Skeletal muscle cell (primary cell): ENCODE measurements at regions not wholly inside any gene's neighbourhood (a gene's known extent, or its start where the extent isn't known, plus 50 kb on each side); places are given as distances from the start of the nearest gene placed in this dataset.
"Not testable (repeated sequence)": the region's sequence is repeated elsewhere in the genome, so short reads cannot be mapped to it uniquely, and the experiment has no call there.

Experiments used
- DNase-seq: peaks from one replicate; pipeline ENCODE4 v3.0.0-alpha.2; 2010; ENCODE audit warnings: low read depth
- H3K4me3 ChIP-seq: 2 replicates; pipeline ENCODE4 v1.5.1; 2011; ENCODE audit warnings: low read depth, mild to moderate bottlenecking, control low read depth, low read length, moderate library complexity

DNA sequence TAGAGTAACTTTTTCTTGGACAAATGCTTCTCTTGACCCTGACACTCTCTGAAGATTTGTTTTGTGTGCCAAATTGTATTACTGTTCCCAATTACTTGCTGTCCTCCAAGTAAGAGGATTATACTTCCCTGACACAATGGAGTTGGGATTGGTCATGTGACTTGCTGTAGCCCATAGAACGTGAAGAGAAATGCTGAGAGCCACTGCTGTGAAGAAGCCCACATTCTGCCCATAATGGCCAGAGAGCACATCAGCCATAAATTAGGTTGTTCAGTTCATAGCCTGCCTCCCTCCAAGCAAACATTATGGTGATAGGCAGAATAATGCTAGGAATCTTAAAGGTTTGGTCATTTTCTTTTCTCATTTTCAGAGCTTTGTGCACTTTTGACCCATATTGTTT is 198.9 kb downstream of the SPATA31A1 start:
- H3K4me3 ChIP-seq, DNase-seq: not testable (repeated sequence)

DNA sequence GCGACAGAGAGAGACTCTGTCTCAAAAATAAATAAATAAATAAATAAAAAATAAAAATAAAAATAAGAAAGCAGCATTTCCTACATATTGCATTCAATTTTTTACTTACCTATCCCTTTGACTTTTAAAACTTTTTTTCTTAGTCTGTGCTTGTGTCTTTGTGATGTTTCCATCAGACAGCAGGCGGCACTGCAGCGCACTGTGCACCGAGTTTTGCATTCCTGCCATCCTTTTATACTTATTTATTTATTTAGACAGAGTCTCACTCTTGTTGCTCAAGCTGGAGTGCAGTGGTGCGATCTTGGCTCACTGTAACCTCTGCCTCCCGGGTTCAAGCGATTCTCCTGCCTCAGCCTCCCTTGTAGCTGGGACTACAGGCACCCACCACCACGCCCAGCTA is 203.9 kb downstream of the SPATA31A1 start:
- H3K4me3 ChIP-seq, DNase-seq: not testable (repeated sequence)

DNA sequence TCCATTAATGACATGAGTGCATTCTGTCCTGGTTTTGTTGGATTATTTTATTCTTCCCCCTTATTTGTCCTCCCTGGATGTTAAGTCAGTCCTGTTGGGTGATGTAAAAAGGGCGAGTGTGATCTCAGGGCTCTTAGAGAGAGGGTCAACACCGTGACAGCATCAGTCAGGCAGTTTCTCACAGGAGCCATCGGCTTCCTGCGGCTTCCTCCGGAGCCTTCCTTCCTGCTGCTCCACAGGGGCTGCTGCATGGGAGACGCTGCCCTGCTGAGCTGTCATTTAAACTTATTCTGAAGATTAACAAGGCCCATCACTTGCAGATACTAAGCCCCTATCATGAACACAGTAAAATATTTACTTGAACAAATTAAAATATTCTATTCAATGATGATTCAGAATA is 211.3 kb downstream of the SPATA31A1 start:
- not testable (repeated sequence) for DNase-seq, H3K4me3 ChIP-seq

DNA sequence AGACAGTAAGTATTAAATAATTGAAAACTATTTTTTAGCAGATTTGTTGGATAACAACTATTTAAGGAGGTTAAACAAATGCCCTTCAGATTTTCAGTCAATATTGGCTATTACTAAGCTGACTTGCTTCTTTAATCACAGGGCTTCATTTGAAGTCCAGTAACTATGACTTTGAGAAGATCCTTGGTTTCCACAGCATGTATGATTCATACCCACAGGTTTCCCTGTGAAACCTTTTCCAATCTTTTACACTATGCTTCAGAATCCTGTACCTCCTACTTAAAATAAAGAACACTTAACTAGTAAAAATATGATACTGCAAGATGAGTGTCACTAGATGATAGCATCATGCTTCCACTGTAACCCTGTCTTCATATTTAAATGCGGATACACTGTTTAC is 211.9 kb downstream of the SPATA31A1 start:
- not testable (repeated sequence) for DNase-seq, H3K4me3 ChIP-seq

DNA sequence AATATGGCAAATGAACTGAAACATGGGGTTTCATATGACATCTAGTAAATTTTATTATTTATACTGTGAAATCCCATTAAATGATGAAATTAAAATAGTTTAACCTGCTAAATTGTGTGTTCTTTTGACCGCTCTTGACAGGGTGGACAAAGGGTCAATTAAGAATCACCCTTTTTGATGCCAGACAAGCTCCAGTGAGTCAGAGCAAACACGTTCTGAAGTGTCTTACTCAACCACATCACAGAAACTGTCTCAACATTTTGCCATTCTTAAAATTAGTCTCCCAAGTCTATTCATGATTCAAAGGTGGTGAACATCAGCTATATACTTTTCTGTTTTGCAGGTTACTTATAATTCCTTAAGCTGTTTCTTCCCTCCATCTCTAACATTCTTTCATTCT is 213.4 kb downstream of the SPATA31A1 start:
- H3K4me3 ChIP-seq, DNase-seq: not testable (repeated sequence)

DNA sequence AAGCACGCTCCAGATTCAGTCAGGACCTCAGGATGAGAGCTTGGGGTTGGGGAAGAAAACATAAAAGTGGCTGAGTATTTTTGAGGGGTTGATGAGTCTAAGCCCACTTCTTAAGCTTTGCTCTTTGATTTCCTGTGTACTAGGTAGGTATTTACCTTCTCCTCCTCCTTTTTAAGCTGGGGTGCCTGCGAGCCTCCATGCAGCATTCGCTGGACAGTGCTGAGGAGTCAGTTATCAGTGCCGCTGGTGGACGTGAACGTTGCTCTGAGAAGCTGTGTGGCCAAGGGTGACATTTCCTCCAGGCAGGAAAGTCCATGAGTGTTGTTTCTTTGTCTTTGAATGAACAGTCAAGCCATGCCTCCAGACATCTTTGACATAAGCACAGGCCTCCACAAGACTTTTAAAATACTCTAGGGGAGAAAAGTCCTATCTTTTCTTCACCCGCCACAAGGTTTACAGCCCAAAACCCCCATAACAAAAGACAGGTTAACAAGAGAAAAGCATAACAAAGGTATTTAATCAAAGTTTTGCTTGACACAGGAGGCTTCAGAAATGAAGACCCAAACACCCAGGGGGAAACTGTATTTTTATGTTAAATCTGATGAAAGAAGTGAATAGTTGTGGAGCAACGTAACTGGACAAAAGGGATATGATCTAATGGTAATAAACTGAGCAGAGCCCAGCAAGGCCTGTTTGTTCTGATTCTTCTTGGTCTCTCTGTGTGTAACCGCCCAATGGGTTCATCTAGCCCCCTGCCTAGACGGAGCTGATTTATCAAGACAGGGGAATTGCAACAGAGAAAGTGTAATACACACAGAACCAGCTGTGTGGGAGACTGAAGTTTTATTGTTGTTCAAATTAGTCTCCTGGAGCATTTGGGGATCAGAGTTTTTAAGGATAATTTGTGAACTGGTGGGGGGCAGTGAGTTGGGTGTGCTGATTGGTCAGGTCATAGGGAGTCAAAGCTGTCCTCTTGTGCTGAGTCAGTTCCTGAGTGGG is 217.9 kb downstream of the SPATA31A1 start:
- peak; percentile 6 for DNase-seq

DNA sequence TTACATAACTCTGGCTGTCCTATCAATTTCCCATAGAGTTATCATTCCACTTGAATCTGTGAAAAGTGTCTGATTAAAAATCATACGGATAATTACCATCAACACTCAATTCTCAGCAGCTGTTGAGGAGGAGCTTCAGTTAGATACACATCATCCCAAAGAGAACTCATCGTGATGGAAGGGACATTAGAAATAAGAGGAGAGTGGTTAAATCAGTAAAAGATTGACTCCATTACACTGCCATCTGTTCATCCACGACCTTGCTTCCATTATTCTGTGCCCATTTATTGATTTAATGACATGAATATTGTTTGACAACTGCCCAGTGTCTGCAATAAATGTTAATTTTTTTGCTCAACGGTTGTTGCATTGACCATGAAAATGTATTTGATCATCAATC is 223.5 kb downstream of the SPATA31A1 start:
- DNase-seq, H3K4me3 ChIP-seq: not testable (repeated sequence)

More for the DNA sequence above, 217.9 kb downstream of the SPATA31A1 start:
- H3K4me3 ChIP-seq: not testable (repeated sequence)

DNA sequence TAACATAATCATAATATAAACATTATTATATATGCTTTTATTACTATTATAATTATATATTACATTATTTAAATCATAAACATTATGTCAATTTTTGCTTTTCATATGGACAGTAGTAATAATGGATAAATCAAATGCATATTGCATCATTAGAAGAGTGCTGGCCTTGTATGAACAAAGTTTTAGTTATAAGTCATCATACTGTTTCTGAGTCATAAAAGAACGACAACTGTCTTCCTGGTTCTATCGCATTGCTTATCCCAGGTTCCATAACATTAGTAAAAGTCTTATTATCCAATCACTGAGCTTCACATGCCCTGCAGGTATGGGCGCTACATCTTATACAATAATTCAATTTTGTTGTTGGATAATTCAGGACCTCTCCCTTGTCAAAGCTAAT is 225.8 kb downstream of the SPATA31A1 start:
- H3K4me3 ChIP-seq, DNase-seq: not testable (repeated sequence)

DNA sequence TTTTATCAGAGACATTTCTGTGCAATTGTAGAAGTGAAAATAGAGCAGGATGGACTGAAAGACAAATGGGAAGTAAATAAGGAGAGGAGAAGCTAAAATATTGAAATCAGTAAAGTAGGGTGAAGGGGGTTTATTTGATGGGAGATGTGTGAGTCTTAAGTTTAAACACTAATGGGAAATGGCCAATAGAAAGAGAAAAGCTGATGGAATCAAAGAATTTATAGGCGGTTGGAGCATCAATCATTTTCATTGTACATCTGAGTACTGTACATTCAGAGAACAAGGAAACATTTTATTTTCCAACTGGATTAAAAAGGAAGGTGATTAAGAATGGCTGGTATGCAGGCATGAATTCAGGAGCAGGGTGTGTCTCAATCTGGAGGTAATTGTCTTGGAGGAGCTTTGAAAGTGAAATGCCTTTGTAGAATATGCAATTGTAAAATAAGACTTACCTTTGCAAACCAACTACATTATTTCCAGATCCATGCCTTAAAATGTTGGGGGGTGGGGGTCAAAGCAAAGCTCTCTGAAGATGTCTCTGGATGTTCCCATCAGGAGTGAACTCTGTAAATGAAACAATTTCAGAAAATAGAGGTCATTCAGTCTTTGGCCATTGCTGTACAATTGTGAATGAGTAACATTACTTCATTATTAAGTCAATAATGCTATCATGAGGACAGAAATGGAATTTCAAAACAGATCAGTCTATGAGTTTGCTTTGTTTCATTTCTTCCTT is 227.4 kb downstream of the SPATA31A1 start:
- DNase-seq, H3K4me3 ChIP-seq: not testable (repeated sequence)

DNA sequence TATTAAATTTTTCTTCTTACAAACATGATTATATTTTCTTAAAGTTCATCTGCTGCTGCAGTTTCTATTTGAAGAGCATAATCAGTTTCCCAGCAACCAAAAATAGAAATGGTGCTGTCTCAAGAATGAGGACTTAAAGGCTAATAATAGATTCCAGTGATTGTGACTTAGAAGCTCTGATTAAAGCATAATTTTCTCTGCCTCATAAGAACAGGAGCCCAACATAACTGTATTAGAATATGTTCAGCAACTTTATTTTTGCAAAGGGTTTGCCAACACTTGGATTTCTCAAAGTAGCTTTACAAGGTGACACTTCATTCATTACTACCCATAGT is 227.9 kb downstream of the SPATA31A1 start:
- H3K4me3 ChIP-seq, DNase-seq: not testable (repeated sequence)

DNA sequence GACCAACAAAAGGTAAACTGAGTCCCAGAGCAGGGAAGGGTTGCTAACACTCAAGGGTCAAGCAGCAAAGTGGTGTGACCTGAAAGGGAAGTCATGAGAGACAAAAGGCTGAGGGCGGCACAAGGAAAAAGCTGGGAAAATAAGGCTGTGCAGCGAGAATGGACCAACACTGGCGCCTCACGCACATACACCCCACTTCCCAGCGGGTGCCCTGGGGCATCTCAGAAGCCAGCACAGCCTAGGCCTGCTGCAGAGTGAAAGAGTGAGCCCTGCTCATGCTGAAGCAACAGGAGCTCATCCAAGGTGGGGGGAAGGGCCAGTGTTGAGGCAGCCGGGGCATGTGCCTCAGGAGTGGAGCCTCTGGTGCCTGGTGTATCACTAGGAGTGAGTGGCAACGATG is 229.8 kb downstream of the SPATA31A1 start:
- H3K4me3 ChIP-seq, DNase-seq: not testable (repeated sequence)

DNA sequence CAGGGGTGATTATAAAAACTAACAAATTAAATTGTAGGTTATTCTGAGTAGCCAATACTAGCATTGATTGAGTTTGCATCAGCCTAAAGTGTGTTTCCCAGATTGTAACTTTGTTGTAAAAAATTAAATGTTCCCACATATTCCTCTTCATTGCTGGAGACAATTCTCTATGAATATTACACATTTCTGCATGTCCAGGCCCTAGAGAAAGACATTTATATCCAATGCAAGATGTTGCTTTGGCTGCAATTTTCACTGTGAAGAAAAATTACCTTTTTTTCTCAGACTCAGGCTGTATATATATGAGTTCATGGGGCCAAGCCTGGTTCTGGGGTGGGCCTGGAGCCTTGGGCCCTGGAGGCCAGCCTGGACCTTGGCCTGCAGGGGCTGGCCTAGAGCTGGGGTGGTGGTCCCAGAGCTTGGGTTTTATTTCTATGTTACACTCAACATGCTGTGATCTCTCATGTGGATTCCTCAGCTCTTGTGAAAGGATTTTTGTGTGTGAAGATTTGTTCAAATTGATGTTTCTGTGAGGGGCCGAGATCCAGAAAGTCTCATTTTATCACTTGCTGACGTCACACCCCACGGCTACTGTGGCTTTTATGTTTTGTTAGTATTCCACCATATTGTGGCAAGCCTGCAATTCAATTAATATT is 232.5 kb downstream of the SPATA31A1 start:
- DNase-seq: no peak
- no peak overlapping the region for H3K4me3 ChIP-seq

DNA sequence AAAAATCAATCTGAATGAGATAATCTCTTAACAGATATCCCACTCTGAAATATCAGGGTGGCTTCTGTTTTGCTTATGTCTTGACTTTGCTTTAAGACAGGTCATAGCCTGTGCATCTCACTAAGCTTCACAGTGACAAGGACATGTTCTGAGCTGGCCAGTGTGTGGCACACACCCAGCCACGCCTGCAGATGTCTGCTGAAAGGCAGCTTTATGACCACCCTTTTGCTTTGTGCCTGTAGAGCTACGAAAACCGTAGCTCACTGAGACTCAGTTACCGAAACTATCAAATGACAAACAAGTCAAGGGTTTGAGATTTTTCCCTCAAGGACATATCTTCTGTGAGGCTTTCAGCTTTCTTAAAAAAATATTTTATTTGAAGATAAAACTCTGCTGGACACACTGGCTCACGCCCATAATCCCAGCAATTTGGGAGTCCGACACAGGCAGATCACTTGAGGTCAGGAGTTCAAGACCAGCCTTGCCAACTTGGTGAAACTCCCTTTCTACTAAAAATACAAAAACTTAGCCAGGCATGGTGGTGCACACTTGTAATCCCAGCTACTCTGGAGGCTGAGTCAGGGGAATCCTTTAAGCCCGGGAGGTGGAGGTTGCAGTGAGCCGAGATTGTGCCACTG is 233.2 kb downstream of the SPATA31A1 start:
- DNase-seq: no peak
- no peak overlapping the region for H3K4me3 ChIP-seq

DNA sequence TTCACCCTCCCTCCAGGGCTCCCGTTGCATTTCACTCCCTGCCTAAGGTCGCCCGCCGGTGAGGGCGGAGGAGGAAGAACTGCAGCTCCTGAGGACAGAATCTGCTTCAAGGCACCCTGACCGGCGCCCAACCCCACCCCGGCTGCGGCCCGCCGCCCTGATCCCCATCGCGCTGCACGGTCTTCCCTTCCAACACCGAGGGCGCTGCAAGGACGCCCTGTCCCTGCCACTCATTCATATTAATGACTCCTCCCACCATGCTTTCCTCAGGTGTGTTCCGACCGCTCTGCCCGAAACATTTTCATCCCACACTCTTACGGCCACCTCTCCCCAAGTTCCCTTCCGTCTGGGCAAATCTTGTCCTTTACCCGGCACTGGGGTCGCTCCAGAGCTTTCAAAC is 248.6 kb downstream of the SPATA31A1 start:
- not testable (repeated sequence) for H3K4me3 ChIP-seq, DNase-seq

DNA sequence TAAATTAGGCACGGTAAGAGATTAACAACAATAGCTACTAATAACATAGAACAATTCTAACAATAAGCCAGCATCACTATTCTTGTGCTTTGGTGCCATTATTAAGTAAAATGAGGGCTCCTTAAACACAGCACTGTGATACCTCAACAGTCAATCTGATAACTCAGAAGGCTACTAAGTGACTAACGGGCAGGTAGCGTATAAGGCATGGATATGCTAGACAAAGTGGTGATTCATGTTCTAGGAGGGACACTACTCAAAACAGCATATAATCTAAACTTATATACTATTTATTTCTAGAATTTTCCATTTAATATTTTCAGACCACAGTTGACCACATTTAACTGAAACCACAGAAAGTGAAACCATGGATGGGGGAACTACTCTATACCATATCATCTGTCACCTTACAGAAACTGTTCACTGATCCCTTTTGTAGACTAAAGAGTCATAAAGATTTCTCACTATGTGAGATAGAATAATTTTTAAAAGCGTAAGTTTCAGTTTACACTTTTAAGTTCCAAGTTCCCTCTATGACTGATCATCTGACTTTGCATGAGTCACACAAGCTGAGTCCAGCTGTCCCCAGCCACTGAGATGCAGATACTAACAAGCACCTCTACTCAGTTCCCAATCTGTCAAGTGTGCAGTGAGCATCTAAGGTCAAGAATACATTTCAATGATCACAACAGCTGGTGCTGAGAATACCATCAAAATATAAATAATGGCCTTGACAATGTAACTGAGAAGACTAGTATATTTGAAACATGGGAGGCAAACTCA is 256.2 kb downstream of the SPATA31A1 start:
- not testable (repeated sequence) for H3K4me3 ChIP-seq, DNase-seq

DNA sequence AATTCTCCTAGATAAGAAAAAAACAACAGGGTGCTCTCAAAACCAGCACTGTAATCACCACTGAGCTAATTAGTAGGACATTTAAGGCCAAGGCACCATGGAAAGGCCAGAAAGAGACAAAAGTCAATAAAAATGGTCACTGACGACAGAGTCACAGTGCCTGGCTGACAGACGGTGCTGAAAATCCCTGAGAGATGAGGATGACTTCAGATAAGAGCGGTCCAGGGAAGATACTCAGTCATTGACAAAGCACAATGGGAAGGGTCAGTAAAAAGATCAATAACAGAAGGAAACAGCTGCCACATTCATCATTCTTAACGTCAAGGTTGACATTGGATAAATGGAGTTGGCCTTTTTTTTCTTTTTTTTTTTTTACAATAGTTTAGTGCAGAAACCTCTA is 261.0 kb downstream of the SPATA31A1 start:
- not testable (repeated sequence) for H3K4me3 ChIP-seq, DNase-seq

DNA sequence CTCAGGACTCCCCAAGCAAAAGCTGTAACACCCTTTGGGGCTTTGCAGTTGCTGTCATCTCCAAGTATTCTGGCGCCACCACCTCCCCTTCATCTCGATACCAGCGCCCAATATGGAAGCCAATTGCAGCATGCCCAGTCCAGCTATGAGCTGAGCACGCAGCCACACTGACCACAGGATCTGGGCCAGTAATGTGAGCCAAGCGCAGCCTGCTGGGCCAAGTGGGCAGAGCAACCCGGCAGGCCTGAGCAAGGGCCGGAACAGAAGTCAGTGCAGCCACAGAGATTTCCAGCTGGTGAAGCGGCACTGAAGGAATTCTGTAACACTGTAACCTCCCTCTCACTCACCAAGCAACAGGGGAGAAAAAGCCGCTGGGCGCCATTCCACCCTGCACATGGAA is 268.6 kb downstream of the SPATA31A1 start:
- H3K4me3 ChIP-seq, DNase-seq: not testable (repeated sequence)

DNA sequence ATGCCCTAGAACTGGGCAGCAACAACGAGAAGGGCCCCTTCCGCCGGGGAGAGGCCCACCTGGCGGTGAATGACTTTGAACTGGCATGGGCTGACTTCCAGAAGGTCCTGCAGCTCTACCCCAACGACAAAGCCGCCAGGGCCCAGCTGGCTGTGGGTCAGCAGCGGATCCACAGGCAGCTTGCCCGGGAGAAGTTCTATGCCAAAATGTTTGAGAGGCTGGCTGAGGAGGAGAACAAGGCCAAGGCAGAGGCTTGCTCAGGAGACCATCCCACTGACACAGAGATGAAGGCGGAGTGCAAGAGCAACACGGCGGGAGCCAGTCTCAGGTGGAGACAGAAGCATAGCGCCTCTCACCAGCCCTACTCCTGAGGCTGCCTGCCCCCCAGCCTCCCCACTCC is 276.6 kb downstream of the SPATA31A1 start:
- DNase-seq, H3K4me3 ChIP-seq: not testable (repeated sequence)

DNA sequence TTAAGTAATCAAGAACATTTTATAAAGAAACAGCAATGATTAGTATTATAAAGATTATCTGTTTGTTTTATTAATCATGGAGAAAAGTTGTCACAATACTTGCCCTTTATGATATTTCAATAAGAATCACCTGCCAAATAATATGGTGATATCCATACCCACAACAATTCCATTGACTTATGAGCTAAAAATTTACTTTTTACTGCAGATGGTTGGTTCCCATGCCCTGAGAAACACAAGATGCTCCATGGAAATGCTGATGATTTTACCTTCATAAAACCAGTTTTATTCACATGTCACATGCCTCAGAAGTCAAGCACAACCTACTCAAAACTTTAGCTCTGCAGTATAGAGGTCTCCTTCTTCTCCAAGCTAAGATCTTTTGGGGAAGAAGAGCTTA is 293.6 kb downstream of the SPATA31A1 start:
- not testable (repeated sequence) for DNase-seq, H3K4me3 ChIP-seq
